ENCODE measurements at regions not wholly inside any gene's neighbourhood (a gene's known extent, or its start where the extent isn't known, plus 50 kb on each side); places are given as distances from the start of the nearest gene placed in this dataset.
A peak's percentile ranks its signal among the peaks of the same experiment; 100 is the strongest.

DNA sequence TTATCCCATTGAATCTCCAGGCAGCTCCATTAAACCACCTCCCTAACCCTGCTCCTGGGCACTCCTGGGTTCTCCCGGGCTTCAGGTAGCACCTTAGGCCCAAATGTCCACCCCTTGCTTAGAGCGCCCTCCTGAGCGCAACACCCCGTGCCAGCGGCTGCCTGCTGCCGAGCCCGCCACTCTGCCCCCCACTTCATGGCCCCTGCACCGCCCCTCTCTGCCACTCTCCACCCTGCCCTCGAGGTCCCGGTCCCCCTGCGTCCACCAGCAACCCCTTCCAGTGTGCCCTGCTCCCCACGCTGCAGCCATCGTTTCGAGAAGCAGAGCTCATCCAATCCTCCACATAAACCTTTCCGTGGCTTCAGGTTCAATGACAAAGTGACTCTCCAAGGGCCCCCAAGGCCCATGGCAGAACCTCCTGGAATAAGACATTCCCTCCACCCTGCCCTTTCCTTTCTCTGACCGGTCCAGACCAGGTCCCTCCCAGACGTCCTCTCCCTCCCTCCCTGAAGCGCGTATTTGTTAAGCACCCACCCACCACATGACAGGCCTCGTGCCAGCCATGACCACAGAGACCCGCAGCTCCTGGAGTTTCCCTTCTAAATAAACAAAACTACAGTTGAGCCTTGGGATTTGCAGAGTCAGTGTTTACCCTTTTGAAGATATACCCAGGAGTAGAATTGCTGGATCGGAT, 66.6 kb downstream of the ARHGEF18 start:
- H3K27me3 ChIP-seq = no peaks in the 10 kb centered on the region
- H3K9me3 ChIP-seq = no peaks in the 10 kb centered on the region
- H3K4me3 ChIP-seq = no peak overlapping the region
- peaks cover 0 to 14% (median 2%) of the 10 kb centered on the region in 4 donors for H3K4me1 ChIP-seq
- TF ChIP-seq POLR2A (IDR thresholded peaks at IDR 0.05) = no peak
- TF ChIP-seq, protein P1, sequence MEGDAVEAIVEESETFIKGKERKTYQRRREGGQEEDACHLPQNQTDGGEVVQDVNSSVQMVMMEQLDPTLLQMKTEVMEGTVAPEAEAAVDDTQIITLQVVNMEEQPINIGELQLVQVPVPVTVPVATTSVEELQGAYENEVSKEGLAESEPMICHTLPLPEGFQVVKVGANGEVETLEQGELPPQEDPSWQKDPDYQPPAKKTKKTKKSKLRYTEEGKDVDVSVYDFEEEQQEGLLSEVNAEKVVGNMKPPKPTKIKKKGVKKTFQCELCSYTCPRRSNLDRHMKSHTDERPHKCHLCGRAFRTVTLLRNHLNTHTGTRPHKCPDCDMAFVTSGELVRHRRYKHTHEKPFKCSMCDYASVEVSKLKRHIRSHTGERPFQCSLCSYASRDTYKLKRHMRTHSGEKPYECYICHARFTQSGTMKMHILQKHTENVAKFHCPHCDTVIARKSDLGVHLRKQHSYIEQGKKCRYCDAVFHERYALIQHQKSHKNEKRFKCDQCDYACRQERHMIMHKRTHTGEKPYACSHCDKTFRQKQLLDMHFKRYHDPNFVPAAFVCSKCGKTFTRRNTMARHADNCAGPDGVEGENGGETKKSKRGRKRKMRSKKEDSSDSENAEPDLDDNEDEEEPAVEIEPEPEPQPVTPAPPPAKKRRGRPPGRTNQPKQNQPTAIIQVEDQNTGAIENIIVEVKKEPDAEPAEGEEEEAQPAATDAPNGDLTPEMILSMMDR (IDR thresholded peaks at IDR 0.05) = no peak
- TF ChIP-seq EP300 (IDR thresholded peaks at IDR 0.05) = no peak
- DNase-seq (ENCODE audit: low spot score in 2 of 2) = no peak
- H3K36me3 ChIP-seq = peaks cover 0 to 23% (median 0%) of the 10 kb centered on the region in 3 donors
- WGBS, 2 donors = 59 to 64% methylated on average over 21 to 22 of the region's 22 CpGs
- peak overlapping the region in 1 of 4 donors; percentile 33 for H3K27ac ChIP-seq

DNA sequence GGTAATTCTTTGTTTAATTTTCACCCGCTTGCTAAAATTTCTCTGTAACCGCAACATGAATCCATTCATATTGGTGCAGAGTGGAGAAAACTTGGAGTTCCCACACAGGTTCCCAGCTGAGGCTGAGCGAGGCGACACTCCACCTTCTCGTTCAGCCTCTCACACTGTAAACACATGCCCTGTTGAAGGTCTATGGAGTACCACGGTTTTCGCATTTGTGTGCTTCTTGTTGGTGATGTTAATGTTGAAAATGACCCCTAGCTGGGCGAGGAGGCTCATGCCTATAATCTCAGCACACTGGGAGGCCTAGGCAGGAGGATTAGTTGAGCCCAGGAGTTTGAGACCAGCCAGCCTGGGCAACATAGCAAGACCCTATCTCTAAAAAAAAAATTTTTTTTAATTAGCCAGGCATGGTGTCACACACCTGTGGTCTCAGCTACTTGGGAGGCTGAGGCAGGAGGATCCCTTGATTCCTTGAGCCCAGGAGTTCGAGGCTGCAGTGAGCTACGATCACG, 67.2 kb downstream of the ARHGEF18 start:
- H3K4me1 ChIP-seq = peaks cover 0 to 14% (median 2%) of the 10 kb centered on the region in 4 donors
- H3K27me3 ChIP-seq = no peaks in the 10 kb centered on the region
- peaks cover 0 to 29% (median 0%) of the 10 kb centered on the region in 3 donors for H3K36me3 ChIP-seq
- TF ChIP-seq POLR2A (IDR thresholded peaks at IDR 0.05) (no peak), EP300 (IDR thresholded peaks at IDR 0.05) (no peak)
- TF ChIP-seq, protein P1 (IDR thresholded peaks at IDR 0.05) = no peak
- 73 to 77% methylated on average over 11 of the region's 11 CpGs for WGBS, 2 donors
- DNase-seq (ENCODE audit: low spot score in 2 of 2) = no peak
- peak overlapping the region in 1 of 4 donors; percentile 33 for H3K27ac ChIP-seq
- H3K4me3 ChIP-seq = no peak overlapping the region
- no peaks in the 10 kb centered on the region for H3K9me3 ChIP-seq

DNA sequence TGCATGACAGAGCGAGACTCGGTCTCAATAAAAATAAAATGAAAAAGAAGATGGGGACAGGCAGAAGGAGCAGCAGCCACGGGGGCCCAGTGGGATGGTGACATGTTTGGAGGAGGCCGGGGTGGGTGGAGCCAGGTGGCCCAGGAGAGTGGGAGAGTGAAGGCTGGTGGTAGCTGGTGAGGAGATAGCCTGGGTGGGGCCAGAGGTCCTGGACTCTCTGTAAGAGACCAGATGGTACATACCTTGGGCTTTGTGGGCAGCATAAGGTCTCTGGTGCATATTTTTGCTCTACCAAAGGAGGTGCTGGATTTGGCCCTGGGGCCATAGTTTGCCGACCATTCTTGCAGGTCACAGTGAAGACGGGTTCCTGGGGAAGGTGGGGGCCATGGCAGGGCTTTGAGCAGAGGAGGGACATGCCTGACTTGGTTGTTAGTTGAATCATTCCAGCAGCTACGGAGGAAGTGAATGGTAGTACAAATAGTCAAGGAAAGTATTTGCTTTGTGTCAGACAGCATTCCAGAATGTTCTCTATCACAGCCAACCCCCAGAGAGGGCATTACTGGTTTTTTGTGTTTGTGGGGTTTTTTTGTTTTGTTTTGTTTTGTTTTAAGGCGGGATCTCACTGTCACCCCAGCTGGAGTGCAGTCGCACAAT, 69.1 kb downstream of the ARHGEF18 start:
- H3K9me3 ChIP-seq = no peaks in the 10 kb centered on the region
- DNase-seq (ENCODE audit: low spot score in 2 of 2) = no peak
- 69 to 79% methylated on average over 9 of the region's 9 CpGs for WGBS, 2 donors
- H3K36me3 ChIP-seq = peaks cover 0 to 37% (median 0%) of the 10 kb centered on the region in 3 donors
- H3K27me3 ChIP-seq = no peaks in the 10 kb centered on the region
- H3K4me3 ChIP-seq = no peak overlapping the region
- TF ChIP-seq, protein P1 (IDR thresholded peaks at IDR 0.05) = no peak
- no peak for TF ChIP-seq POLR2A (IDR thresholded peaks at IDR 0.05)
- no peak for TF ChIP-seq EP300 (IDR thresholded peaks at IDR 0.05)
- no peak overlapping the region for H3K27ac ChIP-seq
- peaks cover 0 to 14% (median 2%) of the 10 kb centered on the region in 4 donors for H3K4me1 ChIP-seq

GRCh38 chr19:7418596-7418995, 69.9 kb downstream of the ARHGEF18 start:
- H3K27me3 ChIP-seq = no peaks in the 10 kb centered on the region
- H3K36me3 ChIP-seq = peaks cover 0 to 40% (median 0%) of the 10 kb centered on the region in 3 donors
- WGBS, 2 donors = 78 to 88% methylated on average over 9 of the region's 9 CpGs
- no peak for DNase-seq (ENCODE audit: low spot score in 2 of 2)
- no peak overlapping the region for H3K27ac ChIP-seq
- H3K4me3 ChIP-seq = no peak overlapping the region
- TF ChIP-seq POLR2A (IDR thresholded peaks at IDR 0.05) = no peak
- no peak for TF ChIP-seq EP300 (IDR thresholded peaks at IDR 0.05)
- TF ChIP-seq, protein P1 (IDR thresholded peaks at IDR 0.05) = no peak
- H3K9me3 ChIP-seq = no peaks in the 10 kb centered on the region
- peaks cover 0 to 14% (median 2%) of the 10 kb centered on the region in 4 donors for H3K4me1 ChIP-seq

DNA sequence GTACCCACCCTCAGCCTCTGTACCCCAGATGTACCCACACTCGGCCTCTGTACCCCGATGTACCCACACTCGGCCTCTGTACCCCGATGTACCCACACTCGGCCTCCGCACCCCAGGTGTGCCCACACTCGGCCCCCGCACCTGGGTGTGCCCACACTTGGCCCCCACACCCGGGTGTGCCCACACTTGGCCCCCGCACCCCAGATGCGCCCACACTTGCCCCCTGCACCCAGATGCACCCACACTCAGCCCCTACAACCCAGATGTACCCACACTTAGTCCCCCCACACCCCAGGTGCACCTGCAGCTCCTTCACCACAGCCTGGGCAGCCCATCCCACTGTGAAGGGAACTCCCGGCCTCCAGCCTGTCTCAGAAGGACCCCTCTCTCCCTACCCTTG, 69.7 kb downstream of the PEX11G start:
- H3K27ac ChIP-seq = no peak overlapping the region
- no peaks in the 10 kb centered on the region for H3K9me3 ChIP-seq
- H3K4me3 ChIP-seq = no peak overlapping the region
- H3K27me3 ChIP-seq = no peaks in the 10 kb centered on the region
- DNase-seq (ENCODE audit: low spot score in 2 of 2) = no peak
- TF ChIP-seq EP300 (IDR thresholded peaks at IDR 0.05) = no peak
- TF ChIP-seq, protein P1 (IDR thresholded peaks at IDR 0.05) = no peak
- TF ChIP-seq POLR2A (IDR thresholded peaks at IDR 0.05) = no peak
- peaks cover 0 to 40% (median 0%) of the 10 kb centered on the region in 3 donors for H3K36me3 ChIP-seq
- 92 to 94% methylated on average over 12 of the region's 12 CpGs for WGBS, 2 donors
- peaks cover 0 to 14% (median 2%) of the 10 kb centered on the region in 4 donors for H3K4me1 ChIP-seq
